ENCODE measurements at regions not wholly inside any gene's neighbourhood (a gene's known extent, or its start where the extent isn't known, plus 50 kb on each side); places are given as distances from the start of the nearest gene placed in this dataset.
"Not testable (repeated sequence)": the region's sequence is repeated elsewhere in the genome, so short reads cannot be mapped to it uniquely, and the experiment has no call there.

DNA sequence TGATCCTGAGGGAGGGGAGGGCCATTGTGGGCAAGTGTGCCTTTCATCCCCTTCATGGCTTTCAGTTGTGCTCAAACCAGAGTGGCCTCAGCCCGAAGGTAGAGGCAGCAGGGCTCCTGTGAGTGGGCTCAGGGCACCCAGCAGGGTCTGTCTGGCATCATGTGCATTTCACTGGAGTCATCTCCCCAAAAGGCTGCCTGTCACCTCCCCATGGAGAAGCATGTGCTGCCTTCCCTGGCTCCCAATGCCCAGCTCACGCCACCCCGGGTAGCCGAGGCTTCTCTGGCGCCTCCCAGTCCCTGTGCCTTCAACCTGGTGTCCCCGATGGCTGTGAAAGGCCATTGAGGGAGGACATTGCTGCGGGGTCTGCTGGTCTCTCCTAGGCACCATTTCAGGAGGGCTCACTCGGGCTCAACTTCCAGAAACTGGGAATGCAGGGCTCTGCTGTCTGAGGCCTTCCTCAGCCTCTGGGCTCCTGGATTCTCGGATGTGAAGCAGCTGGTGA is 213.9 kb downstream of the BANP start:
- DNase-seq: not testable (repeated sequence)

DNA sequence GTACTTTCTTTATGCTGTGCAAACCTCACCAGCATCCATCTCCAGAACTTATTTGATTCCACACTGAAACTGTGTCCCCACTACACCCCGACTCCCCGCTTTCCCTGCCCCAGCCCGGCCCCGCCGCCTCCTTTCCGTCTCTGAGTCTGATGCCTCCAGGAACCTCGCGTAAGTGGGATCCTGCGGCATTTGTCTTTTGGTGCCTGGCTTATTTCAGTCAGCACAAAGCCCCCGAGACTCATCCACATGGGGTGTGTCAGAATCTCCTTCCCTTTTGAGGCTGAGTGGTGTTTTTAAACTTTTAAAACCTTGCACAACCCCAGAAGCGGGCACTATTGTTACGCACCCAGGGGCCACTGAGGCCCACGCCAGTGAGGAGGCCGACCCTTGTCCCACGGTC is 214.4 kb downstream of the BANP start:
- DNase-seq: not testable (repeated sequence)

DNA sequence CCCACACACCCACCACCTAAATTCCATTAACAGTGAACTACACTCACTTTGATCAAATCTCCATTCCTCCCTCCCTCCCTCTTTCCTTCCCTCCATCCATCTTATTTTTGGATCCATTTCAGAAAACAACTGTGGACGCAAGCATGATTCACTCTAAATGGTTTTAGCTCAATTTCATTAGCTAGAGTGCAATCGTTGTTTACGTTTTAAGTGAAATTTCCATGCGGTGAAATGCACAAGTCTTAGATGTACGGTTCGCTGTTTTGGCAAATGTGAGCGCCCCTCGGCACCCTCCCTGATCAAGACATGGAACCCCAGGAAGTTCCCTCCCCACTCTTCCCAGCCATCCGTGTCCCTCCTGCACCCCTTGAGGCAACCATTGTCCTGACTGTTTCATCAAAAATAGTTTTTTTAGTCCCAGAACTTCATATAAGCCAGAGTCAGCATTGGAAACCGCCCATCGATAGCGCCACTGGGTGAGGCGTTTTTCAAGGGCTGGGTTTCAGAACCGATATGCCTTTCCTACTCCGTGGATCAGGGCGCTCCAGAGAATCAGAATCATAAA is 215.1 kb downstream of the BANP start:
- not testable (repeated sequence) for DNase-seq

DNA sequence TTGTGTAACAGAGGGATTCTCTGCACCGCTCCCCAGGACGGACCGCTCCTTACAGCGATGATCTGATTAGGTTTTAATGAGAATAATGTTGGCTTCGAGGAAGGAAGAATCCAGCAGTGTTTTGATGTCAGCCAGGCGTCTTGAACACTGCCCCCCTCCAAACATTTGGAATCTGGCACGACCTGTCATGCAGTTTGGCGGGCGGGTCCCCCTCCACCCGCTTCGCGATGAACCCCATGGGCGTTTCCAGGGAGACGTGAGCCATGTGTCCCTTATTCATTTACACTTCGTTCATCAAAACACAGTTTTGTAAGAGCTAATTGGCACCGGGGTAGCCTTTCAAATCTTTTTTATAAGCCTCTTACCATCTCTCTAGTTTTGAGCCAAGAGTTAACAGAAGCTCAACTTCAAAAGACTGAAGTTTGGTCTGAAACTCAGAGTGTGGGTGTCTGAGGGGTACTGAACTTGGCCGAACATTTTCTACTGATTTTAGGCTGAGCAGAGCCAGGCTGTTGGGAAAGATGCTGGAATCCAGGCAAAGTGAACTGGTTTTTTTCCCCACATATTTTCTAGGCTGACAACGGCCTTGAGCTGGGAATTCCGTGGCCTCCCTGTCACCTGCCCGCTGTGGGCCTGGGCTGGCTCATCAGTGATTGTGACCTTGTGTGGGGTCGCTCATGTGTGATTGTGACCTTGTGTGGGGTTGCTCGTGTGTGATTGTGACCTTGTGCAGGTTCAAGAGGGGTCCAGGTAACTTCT is 214.8 kb upstream of the ZNF469 start:
- DNase-seq: not testable (repeated sequence)

DNA sequence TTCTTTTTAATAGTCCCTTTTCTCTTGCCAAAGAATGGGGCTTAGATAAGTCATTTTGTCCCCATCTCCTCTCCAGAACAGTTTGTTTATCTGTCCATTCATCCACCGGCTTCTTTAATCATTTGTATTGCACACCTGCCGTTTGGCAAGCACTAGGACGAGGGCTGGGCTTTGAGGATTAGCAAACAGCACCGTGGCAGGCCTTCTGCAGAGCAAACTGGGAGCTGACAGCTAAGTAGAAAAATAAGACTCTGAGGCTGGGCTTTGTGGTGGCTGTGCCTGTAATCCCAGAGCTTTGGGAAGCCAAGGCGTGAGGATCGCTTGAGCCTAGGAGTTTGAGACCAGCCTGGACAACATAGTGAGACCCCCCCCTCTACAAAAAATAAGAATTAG is 214.2 kb upstream of the ZNF469 start:
- DNase-seq: not testable (repeated sequence)

DNA sequence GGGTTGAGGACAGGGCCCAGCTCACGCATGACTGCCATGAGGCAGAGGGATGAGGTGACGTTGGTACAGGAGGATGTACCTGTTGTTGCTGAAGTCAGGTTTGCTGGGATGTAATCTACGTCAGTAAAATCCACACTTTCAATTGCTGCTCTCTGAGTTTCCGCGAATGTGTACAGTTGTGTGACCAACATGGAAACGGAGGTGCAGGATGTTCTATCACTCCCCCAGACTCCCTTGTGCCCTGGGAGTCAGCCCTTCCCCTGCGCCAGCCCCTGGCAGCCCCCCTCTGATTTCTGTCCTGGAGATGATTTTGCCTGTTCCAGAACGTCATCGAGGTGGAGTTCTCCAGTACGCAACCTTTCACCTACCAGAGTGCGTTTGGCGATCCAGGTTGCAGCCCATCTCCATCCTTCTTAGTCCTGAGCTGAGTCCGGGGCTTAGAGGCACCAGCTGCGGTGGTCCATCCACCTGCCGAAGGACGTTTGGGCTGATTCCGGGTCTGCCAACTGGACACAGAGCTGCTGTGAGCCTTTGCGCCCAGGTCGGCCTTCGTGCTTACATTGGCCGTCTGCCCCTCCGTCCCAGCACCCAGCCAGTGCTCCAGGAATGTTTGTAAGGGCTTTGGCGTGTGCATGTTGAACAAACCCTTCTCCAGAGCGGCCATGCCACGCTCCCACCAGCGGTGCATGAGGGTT is 213.5 kb upstream of the ZNF469 start:
- DNase-seq: not testable (repeated sequence)

DNA sequence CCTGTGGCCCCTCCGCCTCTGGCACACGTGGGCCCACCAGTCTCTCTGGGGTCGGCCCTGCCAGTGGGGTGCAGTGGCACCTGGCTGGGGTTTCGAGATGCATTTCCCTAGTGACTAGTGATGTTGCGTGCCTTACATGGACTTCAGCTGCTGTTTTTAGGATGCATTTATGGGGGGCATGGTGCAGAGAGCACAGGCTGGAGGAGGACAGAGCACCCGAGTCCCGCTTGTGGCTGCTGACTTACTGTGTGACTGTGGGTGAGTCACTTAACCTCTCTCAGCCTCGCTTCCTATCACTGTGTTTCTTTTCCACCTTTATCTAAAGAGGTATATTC is 213.0 kb upstream of the ZNF469 start:
- DNase-seq: not testable (repeated sequence)

DNA sequence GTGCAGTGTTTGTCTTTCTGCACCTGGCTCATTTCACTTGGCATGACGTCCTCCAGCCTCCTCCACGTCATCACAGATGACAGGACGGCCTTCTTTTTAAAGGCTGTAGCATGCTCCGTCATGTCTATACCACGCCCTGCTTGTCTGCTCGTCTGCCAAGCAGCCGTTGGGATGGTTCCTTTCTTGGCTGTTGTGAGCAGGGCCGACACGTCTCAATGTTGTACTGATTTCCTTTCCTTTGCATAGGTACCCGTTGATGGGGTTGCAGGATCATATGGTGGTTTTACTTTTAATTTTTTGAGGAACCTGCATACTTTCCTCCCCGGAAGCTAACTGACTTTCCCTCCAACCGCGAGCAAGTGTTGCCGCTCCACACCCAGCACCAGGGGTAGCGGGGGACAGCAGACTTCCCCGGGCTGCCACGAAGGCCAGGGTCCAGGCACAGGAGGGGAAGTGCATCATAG is 212.2 kb upstream of the ZNF469 start:
- DNase-seq: no peak

DNA sequence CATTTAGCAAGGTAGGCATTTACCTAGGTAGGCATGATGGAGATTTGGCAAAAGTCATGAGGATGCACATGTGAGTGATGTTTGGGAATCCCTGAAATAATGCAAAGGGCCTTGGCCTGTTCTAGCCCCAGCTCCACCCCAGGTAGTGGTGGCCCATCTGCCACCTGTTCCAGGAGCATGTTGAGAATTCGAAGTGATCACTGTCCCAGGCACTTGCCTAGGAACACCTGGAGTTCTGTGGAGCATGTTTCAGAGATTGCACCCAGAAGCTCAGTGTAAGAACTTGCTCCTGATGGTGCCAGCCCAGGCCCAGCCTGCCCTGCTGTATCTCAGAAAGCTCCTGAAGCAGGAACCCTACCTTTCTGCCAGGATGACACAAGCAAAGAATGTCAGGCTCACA is 211.6 kb upstream of the ZNF469 start:
- not testable (repeated sequence) for DNase-seq

DNA sequence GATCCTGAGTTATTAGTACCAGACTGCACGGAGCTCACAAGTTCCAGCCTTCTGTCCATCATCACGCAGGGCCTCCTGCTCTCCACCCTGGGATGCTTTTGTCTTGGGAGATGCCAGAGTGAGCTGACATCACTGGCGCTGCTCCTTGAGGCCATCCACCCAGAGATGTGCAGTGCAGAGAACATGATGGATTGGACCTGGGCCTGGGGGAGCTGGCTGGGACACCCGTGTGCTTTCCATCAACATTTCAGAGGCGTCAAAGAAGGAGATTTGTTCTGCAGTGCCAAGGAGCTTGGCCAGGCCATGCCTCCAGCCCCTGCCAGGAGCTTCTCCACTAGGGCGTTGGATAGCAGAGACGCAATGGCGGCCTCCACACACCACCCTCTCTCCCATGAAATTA is 206.6 kb upstream of the ZNF469 start:
- not testable (repeated sequence) for DNase-seq

DNA sequence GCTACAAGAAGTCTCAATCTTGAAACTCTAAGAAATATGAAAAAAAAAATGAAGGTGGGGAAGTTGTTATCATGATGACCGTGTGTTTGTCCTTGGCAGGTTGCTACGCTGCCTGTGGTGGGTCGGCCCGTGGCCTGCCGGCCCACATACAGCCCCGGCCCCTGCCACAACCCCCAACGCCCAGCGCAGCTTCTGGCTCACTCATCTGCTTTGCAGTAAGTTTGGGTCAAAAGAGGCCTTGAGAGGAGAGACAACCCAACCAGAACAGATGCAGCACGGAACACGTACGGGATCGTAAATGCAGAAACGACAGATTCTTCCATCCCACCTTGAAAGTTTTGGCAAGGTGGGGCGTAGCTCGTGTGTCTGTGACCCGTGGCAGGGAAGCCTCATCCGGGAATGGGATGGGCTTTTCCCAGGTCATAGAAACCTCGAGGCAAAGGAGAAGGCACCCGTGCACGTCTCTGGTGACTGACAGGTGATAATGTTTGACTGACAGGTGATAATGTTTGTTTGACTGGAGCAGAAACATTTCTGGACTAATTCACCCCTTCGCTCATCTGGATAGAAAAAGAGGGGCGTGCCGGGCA is 206.1 kb upstream of the ZNF469 start:
- not testable (repeated sequence) for DNase-seq

DNA sequence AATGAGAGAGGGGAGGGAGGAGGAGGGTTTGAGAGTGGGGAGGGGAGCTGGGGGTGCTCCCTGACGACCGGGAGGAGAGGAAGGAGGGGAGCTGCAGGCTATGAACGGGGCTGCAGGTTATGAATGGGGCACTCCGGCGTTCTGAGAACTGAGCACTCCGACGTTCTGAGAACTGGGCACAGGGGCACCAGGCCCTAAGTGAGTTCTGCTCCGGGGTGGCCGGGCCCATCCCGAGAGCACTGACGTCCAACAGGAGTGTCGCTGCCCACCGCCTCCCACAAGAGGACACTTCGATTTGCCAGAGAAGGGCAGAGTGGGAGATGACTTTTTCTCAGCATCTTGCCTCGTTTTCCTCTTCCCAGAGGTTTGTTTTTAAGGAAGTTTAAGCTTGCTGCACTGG is 204.5 kb upstream of the ZNF469 start:
- DNase-seq: not testable (repeated sequence)

DNA sequence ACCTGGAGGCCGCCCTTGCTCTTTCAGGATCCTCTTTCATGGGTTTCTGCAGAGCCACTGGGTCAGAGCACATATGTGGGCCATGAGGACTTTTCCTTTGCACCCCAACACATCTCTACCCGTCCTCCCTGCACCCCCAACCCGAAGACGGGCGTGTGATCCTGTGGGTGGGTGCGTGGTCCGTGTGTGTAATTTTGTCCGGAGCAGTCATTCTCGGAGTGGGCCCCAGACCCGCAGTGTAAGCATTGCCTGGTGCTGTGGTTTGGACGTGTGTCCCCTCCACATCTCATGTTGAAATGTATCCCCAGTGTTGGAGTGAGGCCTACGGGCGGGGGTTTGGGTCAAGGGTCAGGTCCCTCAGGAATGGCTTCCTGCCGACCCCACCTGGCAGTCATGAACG is 203.9 kb upstream of the ZNF469 start:
- DNase-seq: not testable (repeated sequence)

DNA sequence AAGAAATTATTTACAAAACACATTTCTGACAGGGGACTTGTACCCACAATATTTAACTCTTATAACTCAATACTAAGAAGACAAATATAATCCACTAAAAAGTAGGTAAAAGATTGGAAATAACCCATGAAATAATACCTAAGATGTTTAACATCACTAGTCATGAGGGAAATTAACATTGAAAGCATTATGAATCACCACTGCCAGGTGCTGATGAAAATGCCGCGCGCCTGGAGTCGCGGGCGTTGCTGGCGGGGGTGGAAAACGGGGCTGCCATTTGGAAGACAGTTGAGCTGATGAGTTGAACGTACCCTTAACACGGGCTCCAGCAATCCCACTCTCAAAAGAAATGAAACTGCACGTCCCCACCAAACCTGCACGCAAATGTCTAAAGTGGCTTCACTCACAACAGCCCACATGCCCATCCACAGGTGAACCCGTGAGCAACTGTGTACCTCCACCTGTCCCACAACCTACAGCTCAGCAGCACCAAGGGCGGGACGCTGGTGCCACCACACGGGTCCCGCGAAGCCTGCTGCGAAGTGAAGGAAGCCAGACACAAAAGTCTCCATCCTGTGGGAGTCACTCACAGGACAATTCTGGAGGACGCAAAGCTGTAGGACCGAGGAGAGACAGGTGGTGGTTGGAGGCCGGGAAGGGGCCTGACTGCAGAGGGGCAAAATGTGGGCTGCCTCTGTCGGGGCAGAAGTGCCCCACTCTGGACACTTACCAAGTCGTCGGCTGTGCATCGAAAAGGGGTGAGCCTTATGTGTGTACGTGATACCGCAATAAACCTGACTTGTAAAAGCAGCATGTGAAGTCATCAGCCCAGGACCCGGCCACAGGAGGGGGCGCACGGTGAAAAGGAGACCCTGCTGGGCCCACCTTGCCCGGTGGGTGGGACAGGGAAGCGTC is 199.5 kb upstream of the ZNF469 start:
- DNase-seq: not testable (repeated sequence)

DNA sequence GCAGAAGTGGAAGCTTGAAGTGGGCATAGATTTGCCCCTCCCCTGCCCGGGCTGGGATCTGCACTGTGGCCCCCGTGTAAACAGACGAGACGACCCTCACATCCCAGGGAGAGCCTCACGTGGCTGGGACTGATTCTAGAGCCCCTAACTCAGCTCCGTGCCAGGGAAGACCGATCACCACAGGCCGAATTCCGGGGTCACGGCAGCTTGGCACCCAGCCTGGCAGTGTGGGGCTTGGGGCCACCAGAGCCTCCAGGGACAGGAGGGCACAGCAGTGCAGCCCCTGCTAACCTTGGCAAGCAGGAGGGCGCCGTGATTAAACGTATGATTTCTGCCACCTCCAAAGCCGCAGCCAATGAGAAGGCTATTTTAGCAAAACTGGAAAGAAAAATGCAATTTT is 198.7 kb upstream of the ZNF469 start:
- not testable (repeated sequence) for DNase-seq

DNA sequence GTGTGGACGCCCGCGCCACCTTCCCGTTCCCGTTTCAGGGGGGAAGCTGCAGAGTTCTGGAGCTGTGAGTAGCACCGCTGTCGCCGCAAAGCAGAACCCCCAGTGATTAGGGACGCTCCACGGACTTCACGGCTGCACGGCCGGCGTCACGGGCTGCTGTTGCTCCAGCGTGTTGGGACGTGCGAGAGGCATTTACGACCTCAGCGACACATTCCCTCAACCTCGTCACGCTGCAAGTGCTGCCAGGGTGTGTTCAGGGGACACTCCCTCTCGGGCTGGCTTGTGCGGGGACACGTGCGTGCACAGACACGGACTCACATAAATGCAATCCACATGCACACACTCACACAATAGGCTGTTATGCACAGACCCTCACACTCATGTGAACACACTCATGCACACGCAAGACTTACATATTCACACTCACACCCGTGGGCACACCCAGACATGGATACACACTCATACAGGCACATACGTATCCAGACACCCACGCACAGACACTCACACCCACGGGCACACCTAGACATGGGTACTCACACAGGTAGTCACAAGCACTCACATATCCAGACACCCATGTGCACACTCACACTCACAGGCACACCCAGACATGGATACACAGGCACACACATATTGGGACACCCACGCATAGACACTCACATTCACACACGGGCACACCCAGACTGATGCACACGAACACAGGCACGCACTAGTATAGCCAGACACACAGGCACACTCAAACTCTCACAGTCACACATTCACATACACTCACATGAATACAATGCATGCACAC is 198.0 kb upstream of the ZNF469 start:
- DNase-seq: not testable (repeated sequence)

DNA sequence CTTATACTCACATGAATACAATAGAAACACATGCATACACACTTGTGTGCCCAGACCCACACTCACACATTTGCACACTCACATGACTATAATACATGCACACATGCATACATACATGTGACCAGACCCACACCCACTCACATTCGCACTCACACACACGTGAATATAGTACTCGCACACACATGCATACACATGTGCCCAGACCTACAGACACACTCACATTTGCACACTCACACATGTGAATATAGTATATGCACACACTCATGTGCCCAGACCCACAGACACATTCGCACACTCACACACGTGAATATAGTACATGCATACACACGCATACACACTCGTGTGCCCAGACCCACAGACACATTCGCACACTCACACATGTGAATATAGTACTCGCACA is 197.4 kb upstream of the ZNF469 start:
- DNase-seq: not testable (repeated sequence)

DNA sequence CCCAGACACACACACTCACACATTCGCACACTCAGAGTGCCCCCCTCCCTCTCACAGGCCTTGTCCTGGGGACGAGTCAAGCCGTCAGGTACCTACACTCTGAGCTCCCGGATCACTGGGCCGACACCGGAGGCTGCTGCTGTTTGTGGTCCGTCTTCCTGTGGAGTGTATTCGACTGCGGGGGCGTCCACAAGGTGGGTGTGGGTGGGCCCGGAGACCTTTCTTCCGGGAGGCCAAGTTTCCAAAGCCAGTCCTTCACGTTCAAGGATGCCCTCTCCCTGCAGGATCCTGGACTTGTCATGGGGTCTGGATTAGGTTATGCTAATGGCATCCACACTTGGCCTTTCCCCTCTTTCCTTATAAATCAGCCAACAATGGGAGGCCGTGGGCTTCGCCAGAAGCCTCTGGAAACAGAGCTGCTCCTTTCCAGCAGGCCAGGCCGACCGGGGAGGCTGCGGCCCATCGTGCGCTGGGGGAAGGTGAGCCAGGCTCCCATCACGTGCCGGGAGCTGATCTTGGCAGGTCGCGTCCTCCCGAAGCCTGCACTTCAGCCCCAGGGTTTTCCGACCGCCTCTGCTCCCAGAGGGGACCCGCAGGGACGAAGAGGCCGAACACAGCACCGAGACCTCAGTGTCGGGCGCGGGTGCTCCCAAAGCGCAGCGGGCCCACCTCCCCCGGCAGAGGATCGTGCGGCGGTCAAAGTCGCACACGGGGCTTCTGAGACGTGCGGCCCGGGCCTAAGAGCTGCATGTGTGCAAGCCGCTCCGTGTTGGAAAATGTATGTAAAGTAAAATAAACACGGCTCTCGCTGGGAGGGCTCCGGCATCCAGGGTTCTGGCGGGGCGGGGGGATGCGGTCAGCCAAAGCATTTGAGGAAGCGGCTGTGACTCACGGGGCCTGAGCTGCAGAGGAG is 196.5 kb upstream of the ZNF469 start:
- not testable (repeated sequence) for DNase-seq

DNA sequence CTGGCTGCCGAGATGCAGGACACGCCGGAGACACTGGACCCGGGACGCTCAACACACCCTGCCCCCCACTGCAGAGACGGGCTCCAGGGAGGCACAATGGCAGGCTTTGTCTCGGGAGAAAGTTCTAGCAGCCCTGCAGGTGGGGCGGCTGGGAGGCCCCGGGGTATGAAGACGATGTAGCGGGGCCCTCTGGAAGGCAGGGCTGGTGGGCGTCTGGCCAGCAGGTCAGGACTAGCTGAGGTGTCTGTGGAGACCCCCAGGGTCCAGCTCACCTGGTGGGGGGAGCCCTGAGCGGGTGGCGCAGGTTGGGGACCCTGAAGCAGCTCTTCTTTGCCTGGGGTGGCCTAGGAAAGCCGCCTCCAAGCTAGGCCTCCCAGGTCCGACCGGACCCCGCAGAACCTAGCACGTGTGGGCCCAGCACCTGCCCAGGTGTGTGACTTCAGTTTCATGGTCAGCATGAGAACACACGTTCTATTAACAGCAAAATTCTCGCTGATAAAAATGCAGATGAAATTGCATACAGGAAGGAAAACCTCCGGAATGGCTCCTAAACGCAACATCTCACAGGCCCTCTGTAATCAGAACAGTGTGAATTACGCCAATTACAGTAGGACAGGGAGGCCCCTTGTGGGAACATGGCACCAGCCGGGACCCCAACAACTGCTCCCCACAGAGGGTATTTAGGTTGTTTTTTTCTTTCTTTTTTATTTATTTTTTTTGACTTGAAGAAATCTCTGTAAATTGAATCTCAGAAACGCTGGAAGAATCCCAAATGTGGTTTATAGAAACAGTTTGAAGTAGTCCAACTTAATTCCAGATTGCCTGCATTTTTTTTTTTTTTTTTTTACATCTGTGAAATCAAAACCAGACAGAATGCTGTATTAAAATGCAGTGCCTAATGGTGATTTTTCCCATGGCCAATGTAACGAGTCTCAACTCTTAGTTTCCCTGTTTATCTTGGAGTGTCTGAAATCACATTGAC is 195.6 kb upstream of the ZNF469 start:
- not testable (repeated sequence) for DNase-seq
